ENCODE measurements at regions not wholly inside any gene's neighbourhood (a gene's known extent, or its start where the extent isn't known, plus 50 kb on each side); places are given as distances from the start of the nearest gene placed in this dataset.

DNA sequence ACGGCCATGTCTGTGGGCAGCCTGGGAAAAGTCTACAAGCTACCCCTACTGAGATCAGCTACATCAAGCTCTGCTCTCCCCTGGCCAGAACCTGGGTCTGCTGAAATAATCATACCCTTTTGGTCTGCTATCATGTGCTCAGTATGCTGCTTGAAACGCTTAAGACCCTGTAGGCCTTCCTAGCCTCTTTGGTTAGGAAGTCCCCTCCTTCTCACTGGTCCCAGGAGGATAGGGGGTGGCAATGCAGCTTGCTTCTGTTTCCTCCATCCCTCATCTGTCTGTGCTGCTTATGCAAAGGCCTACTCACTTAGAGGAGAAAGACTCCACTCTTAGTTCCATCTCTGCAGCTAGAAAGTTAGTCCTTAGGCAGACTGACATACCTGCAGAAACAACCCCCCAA, 118.2 kb upstream of the RASGRP1 start:
- H3K4me3 ChIP-seq (ENCODE audit: low read depth in 2 of 2, low read length in 2 of 2) = no peak overlapping the region
- no peaks in the 10 kb centered on the region for H3K4me1 ChIP-seq (ENCODE audit: control insufficient read depth, insufficient read depth, low read length)
- H3K27ac ChIP-seq (ENCODE audit: low read length) = no peak overlapping the region
- CTCF ChIA-PET = interaction anchor here (0.6 to 0.9 kb wide), 4 partner anchors 114 to 409 kb away, joined by 3 to 4 read pairs (median 3); no protein-coding TSS in a partner anchor
- H3K27me3 ChIP-seq (ENCODE audit: control insufficient read depth, insufficient read depth, low read length) = peaks cover 5% of the 10 kb centered on the region; the same call in 1 of the 2 replicates
- BruUV-seq (replicated peaks) = no TSS peak
- POLR2A ChIA-PET = interaction anchor here (0.6 kb wide), 1 partner anchor 93 kb away, joined by 6 read pairs; no protein-coding TSS in a partner anchor
- TF ChIP-seq TCF7L2 (IDR thresholded peaks at IDR 0.05; ENCODE audit: low read depth, low read length) (no peak), POLR2AphosphoS5 (IDR thresholded peaks at IDR 0.05; ENCODE audit: low read depth, low read length) (no peak), SIN3A (IDR thresholded peaks at IDR 0.05; ENCODE audit: borderline replicate concordance, insufficient read depth, low read depth, low read length) (no peak)
- TF ChIP-seq, protein P1, sequence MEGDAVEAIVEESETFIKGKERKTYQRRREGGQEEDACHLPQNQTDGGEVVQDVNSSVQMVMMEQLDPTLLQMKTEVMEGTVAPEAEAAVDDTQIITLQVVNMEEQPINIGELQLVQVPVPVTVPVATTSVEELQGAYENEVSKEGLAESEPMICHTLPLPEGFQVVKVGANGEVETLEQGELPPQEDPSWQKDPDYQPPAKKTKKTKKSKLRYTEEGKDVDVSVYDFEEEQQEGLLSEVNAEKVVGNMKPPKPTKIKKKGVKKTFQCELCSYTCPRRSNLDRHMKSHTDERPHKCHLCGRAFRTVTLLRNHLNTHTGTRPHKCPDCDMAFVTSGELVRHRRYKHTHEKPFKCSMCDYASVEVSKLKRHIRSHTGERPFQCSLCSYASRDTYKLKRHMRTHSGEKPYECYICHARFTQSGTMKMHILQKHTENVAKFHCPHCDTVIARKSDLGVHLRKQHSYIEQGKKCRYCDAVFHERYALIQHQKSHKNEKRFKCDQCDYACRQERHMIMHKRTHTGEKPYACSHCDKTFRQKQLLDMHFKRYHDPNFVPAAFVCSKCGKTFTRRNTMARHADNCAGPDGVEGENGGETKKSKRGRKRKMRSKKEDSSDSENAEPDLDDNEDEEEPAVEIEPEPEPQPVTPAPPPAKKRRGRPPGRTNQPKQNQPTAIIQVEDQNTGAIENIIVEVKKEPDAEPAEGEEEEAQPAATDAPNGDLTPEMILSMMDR (IDR thresholded peaks at IDR 0.05) = no peak
- TF ChIP-seq, protein P2, sequence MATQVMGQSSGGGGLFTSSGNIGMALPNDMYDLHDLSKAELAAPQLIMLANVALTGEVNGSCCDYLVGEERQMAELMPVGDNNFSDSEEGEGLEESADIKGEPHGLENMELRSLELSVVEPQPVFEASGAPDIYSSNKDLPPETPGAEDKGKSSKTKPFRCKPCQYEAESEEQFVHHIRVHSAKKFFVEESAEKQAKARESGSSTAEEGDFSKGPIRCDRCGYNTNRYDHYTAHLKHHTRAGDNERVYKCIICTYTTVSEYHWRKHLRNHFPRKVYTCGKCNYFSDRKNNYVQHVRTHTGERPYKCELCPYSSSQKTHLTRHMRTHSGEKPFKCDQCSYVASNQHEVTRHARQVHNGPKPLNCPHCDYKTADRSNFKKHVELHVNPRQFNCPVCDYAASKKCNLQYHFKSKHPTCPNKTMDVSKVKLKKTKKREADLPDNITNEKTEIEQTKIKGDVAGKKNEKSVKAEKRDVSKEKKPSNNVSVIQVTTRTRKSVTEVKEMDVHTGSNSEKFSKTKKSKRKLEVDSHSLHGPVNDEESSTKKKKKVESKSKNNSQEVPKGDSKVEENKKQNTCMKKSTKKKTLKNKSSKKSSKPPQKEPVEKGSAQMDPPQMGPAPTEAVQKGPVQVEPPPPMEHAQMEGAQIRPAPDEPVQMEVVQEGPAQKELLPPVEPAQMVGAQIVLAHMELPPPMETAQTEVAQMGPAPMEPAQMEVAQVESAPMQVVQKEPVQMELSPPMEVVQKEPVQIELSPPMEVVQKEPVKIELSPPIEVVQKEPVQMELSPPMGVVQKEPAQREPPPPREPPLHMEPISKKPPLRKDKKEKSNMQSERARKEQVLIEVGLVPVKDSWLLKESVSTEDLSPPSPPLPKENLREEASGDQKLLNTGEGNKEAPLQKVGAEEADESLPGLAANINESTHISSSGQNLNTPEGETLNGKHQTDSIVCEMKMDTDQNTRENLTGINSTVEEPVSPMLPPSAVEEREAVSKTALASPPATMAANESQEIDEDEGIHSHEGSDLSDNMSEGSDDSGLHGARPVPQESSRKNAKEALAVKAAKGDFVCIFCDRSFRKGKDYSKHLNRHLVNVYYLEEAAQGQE (IDR thresholded peaks at IDR 0.05; ENCODE audit: insufficient read depth in 1 of 2, low read depth in 2 of 2, low read length in 1 of 2) = no peak
- ATAC-seq (no peak; the same call in 1 of the 2 replicates), DNase-seq (ENCODE audit: low read depth, low spot score) (no peak)
- intact Hi-C loops (cut with micrococcal nuclease; ENCODE audit: unreplicated experiment) = loop anchor here (1.0 to 5.0 kb wide), 3 partner anchors 118 to 686 kb away; partner anchors contain the start of gene RASGRP1
- no peaks in the 10 kb centered on the region for H3K9me3 ChIP-seq (ENCODE audit: control insufficient read depth, insufficient read depth, low read depth, low read length)
- in situ Hi-C loops (cut with HindIII; ENCODE audit: low pct_unique_long_range_greater_than_20kb, low sequenced_read_pairs) = loop anchor here (25.0 kb wide), 1 partner anchor 221 kb away; the partner anchor contains the start of gene FAM98B
- H3K36me3 ChIP-seq (ENCODE audit: control insufficient read depth, insufficient read depth, low read length) = no peaks in the 10 kb centered on the region

DNA sequence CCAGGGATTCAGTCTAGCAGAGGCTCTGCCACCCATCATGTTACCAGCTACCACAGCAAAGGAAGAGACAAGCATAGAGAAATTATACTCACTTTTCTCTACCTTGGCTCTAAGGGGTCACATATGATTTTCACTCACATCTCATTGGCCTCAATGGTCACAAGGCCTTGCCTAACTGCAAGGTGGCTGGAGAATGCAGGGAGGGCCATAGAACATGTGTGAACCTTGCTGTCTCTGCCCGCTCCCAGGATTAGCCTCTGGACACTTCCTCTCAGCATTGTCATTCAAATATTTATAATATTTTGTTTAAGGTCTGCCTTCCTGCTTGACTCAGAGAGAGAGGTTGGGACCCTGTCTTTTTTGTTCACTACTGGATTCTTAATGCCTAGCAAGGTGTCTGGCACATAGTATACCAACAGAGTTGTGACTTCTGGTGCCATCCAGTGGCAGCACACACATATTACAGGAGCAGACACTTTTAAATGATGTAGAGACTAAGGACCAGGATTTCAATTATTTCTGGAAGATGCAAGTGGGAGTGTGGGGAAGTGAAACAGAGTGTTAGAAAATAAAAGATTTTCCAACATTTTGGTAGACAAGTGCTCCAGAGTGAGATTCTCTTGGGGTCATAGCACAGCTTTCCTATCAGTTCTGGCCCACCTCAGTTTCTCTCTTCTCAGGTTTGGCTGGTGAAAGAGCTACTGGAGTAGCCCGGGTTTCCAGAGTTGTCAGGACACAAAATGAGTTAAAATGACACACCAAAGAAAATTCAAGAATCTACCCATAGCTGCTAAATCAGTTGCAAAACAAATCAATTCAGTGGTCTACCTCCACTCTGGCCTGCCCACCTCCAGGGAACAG, 119.0 kb upstream of the RASGRP1 start:
- ChIA-PET CTCF (interaction anchor here (0.6 to 1.3 kb wide), 5 partner anchors 22 to 686 kb away, joined by 3 to 7 read pairs (median 5); no protein-coding TSS in a partner anchor), POLR2A (interaction anchor here (0.6 kb wide), 1 partner anchor 93 kb away, joined by 6 read pairs; no protein-coding TSS in a partner anchor)
- no peak overlapping the region for H3K4me3 ChIP-seq (ENCODE audit: low read depth in 2 of 2, low read length in 2 of 2)
- DNase-seq (ENCODE audit: low read depth, low spot score) = no peak
- BruUV-seq (replicated peaks) = no TSS peak
- TF ChIP-seq SIN3A (IDR thresholded peaks at IDR 0.05; ENCODE audit: borderline replicate concordance, insufficient read depth, low read depth, low read length) (no peak), TCF7L2 (IDR thresholded peaks at IDR 0.05; ENCODE audit: low read depth, low read length) (no peak), POLR2AphosphoS5 (IDR thresholded peaks at IDR 0.05; ENCODE audit: low read depth, low read length) (no peak)
- TF ChIP-seq, protein P2 (IDR thresholded peaks at IDR 0.05; ENCODE audit: insufficient read depth in 1 of 2, low read depth in 2 of 2, low read length in 1 of 2) = no peak
- TF ChIP-seq, protein P1 (IDR thresholded peaks at IDR 0.05) = peak; percentile 84
- ATAC-seq = peak; percentile 93
- H3K27ac ChIP-seq (ENCODE audit: low read length) = no peak overlapping the region
- H3K36me3 ChIP-seq (ENCODE audit: control insufficient read depth, insufficient read depth, low read length) = no peaks in the 10 kb centered on the region
- in situ Hi-C loops (cut with HindIII; ENCODE audit: low pct_unique_long_range_greater_than_20kb, low sequenced_read_pairs) (loop anchor here (25.0 kb wide), 1 partner anchor 221 kb away; the partner anchor contains the start of gene FAM98B), intact Hi-C loops (cut with micrococcal nuclease; ENCODE audit: unreplicated experiment) (loop anchor here (1.0 to 5.0 kb wide), 3 partner anchors 119 to 686 kb away; partner anchors contain the start of gene RASGRP1)
- H3K9me3 ChIP-seq (ENCODE audit: control insufficient read depth, insufficient read depth, low read depth, low read length) = no peaks in the 10 kb centered on the region
- H3K27me3 ChIP-seq (ENCODE audit: control insufficient read depth, insufficient read depth, low read length) = peaks cover 5% of the 10 kb centered on the region; the same call in 1 of the 2 replicates
- no peaks in the 10 kb centered on the region for H3K4me1 ChIP-seq (ENCODE audit: control insufficient read depth, insufficient read depth, low read length)

All from Panc1 (cell line).